Neural cell (in vitro differentiated cells): ENCODE measurements at regions not wholly inside any gene's neighbourhood (a gene's known extent, or its start where the extent isn't known, plus 50 kb on each side); places are given as distances from the start of the nearest gene placed in this dataset.

Experiments
- H2AFZ ChIP-seq: fragments of 200-600, 300-800 bp; sonication (generic), shearing (Covaris generic); 2 replicates; pipeline ENCODE4 v1.6.0; 2014; ENCODE audit warnings: low read depth, mild to moderate bottlenecking, antibody characterized with exemption, low read length, moderate library complexity
- H3F3A ChIP-seq: fragments of 200-600 bp; shearing (Covaris generic); 2 replicates; pipeline ENCODE4 v1.6.1; 2016; ENCODE audit warnings: mild to moderate bottlenecking, moderate library complexity, mixed read lengths, antibody characterized with exemption, low read length; ENCODE audit not compliant: insufficient read depth, poor library complexity, severe bottlenecking
- H3K27ac ChIP-seq: fragments of 200-600, 300-800 bp; sonication (generic), shearing (Covaris generic); 2 replicates; pipeline ENCODE4 v1.5.1; 2014; ENCODE audit warnings: mild to moderate bottlenecking, low read length, moderate library complexity
- H3K27me3 ChIP-seq: fragments of 300-800, 200-600 bp; sonication (generic), shearing (Covaris generic); 2 replicates; pipeline ENCODE4 v1.6.0; 2014; ENCODE audit warnings: mild to moderate bottlenecking, low read depth, low read length, moderate library complexity; ENCODE audit not compliant: insufficient read depth
- H3K36me3 ChIP-seq: fragments of 300-800, 200-600 bp; sonication (generic), shearing (Covaris generic); 2 replicates; pipeline ENCODE4 v1.5.1; 2014; ENCODE audit warnings: mild to moderate bottlenecking, antibody characterized with exemption, low read length, moderate library complexity; ENCODE audit not compliant: insufficient read depth
- H3K4me2 ChIP-seq: fragments of 300-800, 200-600 bp; sonication (generic), shearing (Covaris generic); 2 replicates; pipeline ENCODE4 v1.6.0; 2014; ENCODE audit warnings: mild to moderate bottlenecking, low read length
- H3K4me3 ChIP-seq: fragments of 300-800, 200-600 bp; sonication (generic), shearing (Covaris generic); 2 replicates; pipeline ENCODE4 v1.5.1; 2014; ENCODE audit warnings: mild to moderate bottlenecking, low read length, moderate library complexity
- H3K79me2 ChIP-seq: fragments of 200-600 bp; shearing (Covaris generic); replicated peaks from 2 replicates; pipeline ENCODE4 v1.6.0; 2014; ENCODE audit warnings: mild to moderate bottlenecking, low read length, moderate library complexity; ENCODE audit not compliant: insufficient read depth
- H3K9ac ChIP-seq: fragments of 300-800, 200-600 bp; sonication (generic), shearing (Covaris generic); 2 replicates; pipeline ENCODE4 v1.6.1; 2016; ENCODE audit warnings: mild to moderate bottlenecking, low read length, mixed read lengths
- H3K9me2 ChIP-seq: fragments of 200-600 bp; shearing (Covaris generic); 2 replicates; pipeline ENCODE4 v1.6.1; 2016; ENCODE audit warnings: mild to moderate bottlenecking, low read length, mixed read lengths; ENCODE audit not compliant: insufficient read depth
- H3K9me3 ChIP-seq: fragments of 200-600, 300-800 bp; sonication (generic), shearing (Covaris generic); 2 replicates; pipeline ENCODE4 v1.6.1; 2016; ENCODE audit warnings: mild to moderate bottlenecking, mixed run types, low read length, moderate library complexity, mixed read lengths
- H4K20me1 ChIP-seq: fragments of 200-600 bp; shearing (Covaris generic); 2 replicates; pipeline ENCODE4 v1.6.1; 2016; ENCODE audit warnings: mild to moderate bottlenecking, mixed run types; ENCODE audit not compliant: insufficient read depth
- CTCF ChIP-seq: fragments of 450-650 bp; IDR thresholded peaks from 2 replicates; pipeline ENCODE4 v1.5.1; 2014; ENCODE audit warnings: antibody characterized with exemption, mild to moderate bottlenecking, moderate library complexity; ENCODE audit not compliant: poor library complexity, severe bottlenecking
- EP300 ChIP-seq: fragments of 450-650 bp; conservative IDR thresholded peaks from 2 replicates; pipeline ENCODE4 v1.6.1; 2014; ENCODE audit warnings: antibody characterized with exemption, mild to moderate bottlenecking, moderate library complexity; ENCODE audit not compliant: poor library complexity, severe bottlenecking
- EZH2 ChIP-seq: fragments of 200-600, 300-800 bp; shearing (Covaris generic), sonication (generic); IDR thresholded peaks from 2 replicates; pipeline ENCODE4 v1.6.1; 2014; ENCODE audit warnings: antibody characterized with exemption, low read length, borderline replicate concordance, mild to moderate bottlenecking; ENCODE audit not compliant: insufficient read depth, poor library complexity, severe bottlenecking
- MXI1 ChIP-seq: fragments of 450-650 bp; conservative IDR thresholded peaks from 2 replicates; pipeline ENCODE4 v1.6.1; 2014; ENCODE audit warnings: antibody characterized with exemption, mild to moderate bottlenecking; ENCODE audit not compliant: poor library complexity, severe bottlenecking
- POLR2AphosphoS5 ChIP-seq: IDR thresholded peaks from 2 replicates; pipeline ENCODE4 v1.6.1; 2012
- RAD21 ChIP-seq: fragments of 450-650 bp; conservative IDR thresholded peaks from 2 replicates; pipeline ENCODE4 v1.6.1; 2014; ENCODE audit warnings: antibody characterized with exemption, mild to moderate bottlenecking, moderate library complexity
- REST ChIP-seq: IDR thresholded peaks from 2 replicates; pipeline ENCODE4 v1.6.1; 2012; ENCODE audit warnings: borderline replicate concordance
- SMC3 ChIP-seq: fragments of 450-650 bp; conservative IDR thresholded peaks from 2 replicates; pipeline ENCODE4 v1.6.1; 2014; ENCODE audit warnings: antibody characterized with exemption, mild to moderate bottlenecking, moderate library complexity; ENCODE audit not compliant: poor library complexity
- TAF1 ChIP-seq: IDR thresholded peaks from 2 replicates; pipeline ENCODE4 v1.6.1; 2012; ENCODE audit warnings: low read depth

DNA sequence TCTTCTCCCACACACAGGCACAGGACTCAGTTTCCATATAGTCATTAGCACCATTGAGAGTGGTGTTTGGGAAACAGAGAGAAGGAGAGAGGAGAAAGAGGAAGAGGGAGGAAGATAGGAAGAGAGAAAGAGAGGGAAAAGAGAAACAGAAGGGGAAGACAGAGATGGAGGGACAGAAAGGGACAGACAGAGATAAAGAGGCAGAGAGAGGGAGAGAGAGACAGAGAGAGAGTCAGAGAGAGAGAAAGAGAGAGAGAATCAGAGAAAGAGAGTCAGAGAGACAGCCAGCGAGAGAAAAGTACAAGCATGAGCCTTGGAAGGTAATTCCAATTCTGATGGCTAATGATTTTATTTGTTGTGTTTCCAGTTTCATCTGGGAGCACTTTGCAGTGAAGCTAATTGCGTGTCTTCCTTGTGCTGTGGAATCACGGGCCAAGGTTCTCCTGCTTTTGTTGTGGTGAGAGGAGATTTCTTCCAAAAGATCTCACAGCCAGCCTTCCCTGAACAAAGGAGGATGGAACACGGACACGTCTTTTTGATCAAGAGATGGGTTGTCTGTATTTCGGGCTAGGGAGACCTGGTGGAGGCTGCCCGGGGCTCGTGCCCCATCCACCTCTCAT, 153.6 kb upstream of the TWIST2 start:
- H4K20me1 ChIP-seq = no peaks in the 10 kb centered on the region
- no peak overlapping the region for H2AFZ ChIP-seq
- no peak overlapping the region for H3K4me3 ChIP-seq
- no peaks in the 10 kb centered on the region for H3K79me2 ChIP-seq
- H3K9me2 ChIP-seq = no peaks in the 10 kb centered on the region
- H3K27ac ChIP-seq = no peak overlapping the region
- H3K4me2 ChIP-seq = no peak overlapping the region
- no peak for TF ChIP-seq RAD21
- TF ChIP-seq EP300 = no peak
- TF ChIP-seq CTCF = no peak
- TF ChIP-seq REST = no peak
- TF ChIP-seq EZH2 = no peak
- TF ChIP-seq TAF1 = no peak
- TF ChIP-seq SMC3 = no peak
- no peak for TF ChIP-seq POLR2AphosphoS5
- TF ChIP-seq MXI1 = no peak
- H3K9me3 ChIP-seq = no peaks in the 10 kb centered on the region
- H3K36me3 ChIP-seq = no peaks in the 10 kb centered on the region
- no peaks in the 10 kb centered on the region for H3K27me3 ChIP-seq
- H3F3A ChIP-seq = no peaks in the 10 kb centered on the region
- no peak overlapping the region for H3K9ac ChIP-seq

DNA sequence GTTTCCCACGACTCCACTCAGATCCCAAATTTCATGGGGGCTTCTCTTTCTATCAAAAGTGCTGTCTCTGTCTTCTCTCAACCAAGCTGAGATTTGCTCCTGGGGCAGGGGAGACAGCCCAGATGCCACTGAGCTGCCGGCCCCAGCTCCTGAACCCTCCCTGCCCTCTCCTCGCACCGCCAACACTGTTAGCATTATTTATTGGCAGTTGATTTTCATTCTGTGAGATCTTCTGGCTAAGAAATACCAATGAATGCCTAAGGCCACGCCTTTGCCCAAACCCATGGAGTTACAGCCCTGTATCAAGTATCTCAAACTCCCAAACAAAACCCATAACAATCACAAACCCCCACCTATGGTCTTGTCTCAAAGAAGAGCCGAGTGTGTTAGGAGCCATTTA, 153.0 kb upstream of the TWIST2 start:
- no peaks in the 10 kb centered on the region for H3K9me3 ChIP-seq
- H4K20me1 ChIP-seq = no peaks in the 10 kb centered on the region
- no peak overlapping the region for H3K9ac ChIP-seq
- no peaks in the 10 kb centered on the region for H3K36me3 ChIP-seq
- H2AFZ ChIP-seq = no peak overlapping the region
- no peak overlapping the region for H3K4me3 ChIP-seq
- no peaks in the 10 kb centered on the region for H3K79me2 ChIP-seq
- TF ChIP-seq RAD21 (no peak), MXI1 (no peak), EZH2 (no peak), REST (no peak), EP300 (no peak), SMC3 (no peak), TAF1 (no peak), CTCF (no peak), POLR2AphosphoS5 (no peak)
- H3F3A ChIP-seq = no peaks in the 10 kb centered on the region
- H3K9me2 ChIP-seq = no peaks in the 10 kb centered on the region
- H3K27me3 ChIP-seq = no peaks in the 10 kb centered on the region
- H3K27ac ChIP-seq = no peak overlapping the region
- H3K4me2 ChIP-seq = no peak overlapping the region
